HT-29 (cell line): ENCODE measurements at regions not wholly inside any gene's neighbourhood (a gene's known extent, or its start where the extent isn't known, plus 50 kb on each side); places are given as distances from the start of the nearest gene placed in this dataset.
A peak's percentile ranks its signal among the peaks of the same experiment; 100 is the strongest.
"Not testable (repeated sequence)": the region's sequence is repeated elsewhere in the genome, so short reads cannot be mapped to it uniquely, and the experiment has no call there.

Experiments
- DNase-seq: peaks from one replicate; pipeline ENCODE4 v3.0.0-alpha.2; 2015; ENCODE audit warnings: low spot score

DNA sequence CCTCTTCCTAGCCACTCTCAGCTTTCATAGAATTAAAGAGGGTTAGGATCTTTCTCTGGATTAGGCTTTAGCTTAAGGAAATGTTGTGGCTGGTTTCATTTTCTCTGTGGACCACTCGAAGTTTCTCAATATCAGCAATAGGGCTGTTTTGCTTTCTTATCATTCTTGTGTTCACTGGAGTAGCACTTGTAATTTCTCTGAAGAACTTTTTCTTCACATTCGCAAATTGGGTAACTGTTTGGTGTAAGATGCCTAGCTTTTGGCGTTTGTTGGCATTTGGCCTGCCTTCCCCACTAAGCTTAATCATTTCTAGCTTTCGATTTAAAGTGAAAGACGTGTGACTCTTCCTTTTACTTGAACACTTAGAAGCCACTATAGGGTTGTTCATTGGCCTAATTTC, 210.8 kb upstream of the PROX1 start:
- DNase-seq = no peak

DNA sequence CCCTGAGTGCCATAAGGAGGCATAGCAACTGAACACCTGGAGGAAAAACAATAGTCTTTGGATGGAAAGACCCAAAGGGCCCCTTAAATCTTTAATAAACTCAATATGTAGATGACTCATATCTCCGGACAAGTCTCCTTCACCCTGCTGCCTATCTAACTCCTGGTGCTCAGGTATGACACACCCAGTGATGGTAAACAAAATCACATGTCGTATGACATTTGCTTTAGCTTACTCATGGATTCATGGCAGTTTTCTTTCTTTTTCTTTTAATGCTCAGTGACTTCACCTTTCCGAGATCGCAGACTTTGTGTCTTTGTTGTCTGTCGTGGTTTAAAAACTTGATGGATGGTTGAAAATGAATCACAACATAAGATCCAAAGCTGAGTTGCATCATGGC, 208.5 kb upstream of the PROX1 start:
- peak; percentile 59 for DNase-seq

DNA sequence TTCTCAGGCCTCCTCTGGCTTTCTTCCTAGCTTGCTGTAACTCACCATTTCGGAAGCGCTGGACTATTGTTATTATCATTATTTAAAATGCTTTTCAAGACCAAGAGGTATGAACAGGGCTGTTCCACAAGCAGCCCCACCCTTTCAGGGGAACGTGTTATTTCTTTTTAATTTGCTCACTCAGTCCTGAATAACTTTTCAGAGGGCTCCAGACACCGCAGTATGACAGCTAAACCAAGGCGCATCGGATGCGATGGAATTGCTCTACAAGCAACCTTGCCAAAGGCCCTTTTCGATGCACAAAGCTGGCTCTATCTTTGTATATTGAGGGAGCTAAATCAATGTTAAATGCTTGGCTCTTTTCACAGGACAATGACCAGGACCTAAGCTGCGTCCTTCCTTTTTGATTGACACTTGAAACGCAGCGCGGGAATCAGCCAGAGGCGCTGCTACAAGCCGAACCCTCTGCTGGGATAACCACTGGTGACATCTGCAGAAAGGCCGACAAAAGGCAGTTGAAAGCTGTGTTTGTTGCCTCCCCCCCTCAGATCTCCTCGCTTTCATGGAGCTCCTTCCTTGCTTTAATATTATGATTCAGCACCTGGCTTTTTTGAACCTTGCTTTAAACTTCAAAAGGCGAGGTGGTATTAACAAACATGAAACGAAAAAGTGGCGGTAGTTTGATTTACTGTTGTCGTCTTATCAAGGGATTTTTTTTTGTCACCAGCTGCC, 204.7 kb upstream of the PROX1 start:
- DNase-seq = no peak

DNA sequence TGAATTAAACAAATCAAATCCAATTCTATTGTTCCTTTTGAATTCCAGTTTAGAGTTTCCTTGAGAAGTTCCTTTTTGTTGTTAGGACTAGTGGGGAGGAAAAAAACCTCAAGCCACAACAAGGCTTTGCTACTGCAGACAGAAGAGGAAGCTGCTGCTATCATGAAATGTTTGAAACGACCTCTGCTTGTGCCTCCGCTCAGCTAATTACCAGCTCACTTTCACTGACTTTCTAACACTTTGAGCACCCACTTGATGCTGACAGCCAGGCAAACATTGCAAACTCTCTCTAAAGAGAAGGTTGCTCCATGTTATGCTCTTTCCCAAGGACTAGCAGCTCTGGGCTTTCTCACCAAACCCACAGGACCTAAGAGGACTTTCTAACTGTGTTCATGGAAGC, 203.9 kb upstream of the PROX1 start:
- no peak for DNase-seq

DNA sequence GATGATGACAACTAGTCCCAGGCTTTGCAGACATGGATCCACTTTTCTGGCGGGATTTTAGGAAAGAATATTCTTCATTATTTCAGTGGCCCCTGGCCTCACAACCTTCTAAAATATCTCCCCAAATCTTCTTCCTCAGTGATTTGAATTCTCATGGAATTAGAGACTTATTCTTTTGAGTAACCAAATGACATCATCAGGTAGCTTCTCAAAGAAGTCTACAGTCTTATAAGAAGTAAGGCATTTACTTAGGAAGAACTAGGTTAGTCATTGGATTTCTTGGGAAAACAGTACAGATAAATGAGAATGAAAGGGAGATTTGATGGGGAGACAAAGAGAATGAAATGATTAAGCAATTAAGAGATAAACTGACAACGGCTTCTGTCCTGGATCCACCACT, 201.1 kb upstream of the PROX1 start:
- DNase-seq = no peak

DNA sequence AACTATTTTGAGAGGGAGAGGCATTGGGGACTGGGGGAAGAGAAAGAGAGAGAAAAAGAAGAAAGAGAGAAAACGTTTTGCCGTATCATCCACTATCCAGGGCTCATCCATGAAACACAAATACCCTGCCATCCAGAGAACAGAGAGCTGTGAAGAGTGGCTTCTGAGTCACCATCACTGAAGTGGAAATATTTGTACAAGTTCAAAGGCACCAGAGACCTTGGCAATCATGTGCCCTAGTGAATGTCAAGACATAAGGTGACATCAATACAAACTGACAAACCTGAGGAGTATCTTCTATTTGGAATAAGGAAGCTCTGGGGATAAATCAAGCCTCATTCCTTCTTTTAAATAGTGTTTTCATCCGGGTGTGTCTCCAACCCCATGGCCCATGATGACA, 197.2 kb upstream of the PROX1 start:
- no peak for DNase-seq

DNA sequence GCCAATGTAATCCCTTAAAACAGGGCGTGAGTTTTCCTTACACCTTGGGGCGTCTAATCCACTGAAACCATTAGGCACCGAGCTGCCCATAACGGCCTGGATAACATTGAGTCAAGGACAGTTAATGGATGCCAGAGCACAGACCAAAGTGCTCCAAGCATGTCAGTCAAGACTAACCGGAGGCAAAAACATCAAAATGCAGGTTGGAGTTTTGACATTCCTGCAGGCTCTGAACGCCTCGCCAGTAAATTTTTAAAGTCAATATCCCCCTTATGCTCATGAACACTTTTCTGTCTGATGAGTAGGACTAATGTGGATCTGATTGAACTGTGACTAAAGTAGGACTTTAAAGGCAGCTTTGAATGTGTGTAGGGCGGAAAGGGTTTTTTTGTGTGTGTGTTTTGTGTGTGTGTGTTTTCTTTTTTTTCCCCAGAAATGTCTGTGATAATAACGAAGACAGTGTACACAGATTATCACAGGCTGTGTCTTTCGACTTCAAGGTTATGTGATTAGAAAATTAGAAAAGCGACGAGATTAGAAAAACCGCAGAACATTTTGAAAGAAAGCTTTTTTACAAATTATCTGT, 194.2 kb upstream of the PROX1 start:
- DNase-seq = no peak

DNA sequence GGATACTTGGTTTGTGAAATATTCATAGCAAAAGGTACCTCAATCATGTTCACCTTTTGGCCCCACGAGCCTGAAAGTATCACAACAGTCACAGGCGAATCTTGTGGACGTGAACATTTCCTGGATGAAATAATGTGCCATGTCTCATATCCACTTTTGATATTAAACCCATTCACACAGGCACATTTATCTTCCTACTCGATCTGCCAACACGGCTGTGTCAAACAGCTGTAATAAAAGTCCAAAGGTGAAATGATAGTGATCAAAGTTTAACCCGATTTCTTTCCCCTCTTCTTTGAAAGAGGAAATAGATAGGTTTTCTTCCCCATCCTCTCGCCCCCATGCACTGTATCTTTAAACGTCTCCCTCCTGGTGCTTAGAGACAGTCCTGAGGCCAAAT, 191.2 kb upstream of the PROX1 start:
- DNase-seq = no peak

DNA sequence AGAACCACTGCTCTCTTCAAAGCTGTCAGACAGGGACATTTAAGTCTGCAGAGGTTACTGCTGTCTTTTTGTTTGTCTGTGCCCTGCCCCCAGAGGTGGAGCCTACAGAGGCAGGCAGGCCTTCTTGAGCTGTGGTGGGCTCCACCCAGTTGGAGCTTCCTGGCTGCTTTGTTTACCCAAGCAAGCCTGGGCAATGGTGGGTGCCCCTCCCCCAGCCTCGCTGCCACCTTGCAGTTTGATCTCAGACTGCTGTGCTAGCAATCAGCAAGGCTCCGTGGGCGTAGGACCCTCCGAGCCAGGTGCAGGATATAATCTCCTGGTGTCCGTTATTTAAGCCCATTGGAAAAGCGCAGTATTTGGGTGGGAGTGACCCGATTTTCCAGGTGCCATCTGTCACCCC, 179.5 kb upstream of the PROX1 start:
- not testable (repeated sequence) for DNase-seq

DNA sequence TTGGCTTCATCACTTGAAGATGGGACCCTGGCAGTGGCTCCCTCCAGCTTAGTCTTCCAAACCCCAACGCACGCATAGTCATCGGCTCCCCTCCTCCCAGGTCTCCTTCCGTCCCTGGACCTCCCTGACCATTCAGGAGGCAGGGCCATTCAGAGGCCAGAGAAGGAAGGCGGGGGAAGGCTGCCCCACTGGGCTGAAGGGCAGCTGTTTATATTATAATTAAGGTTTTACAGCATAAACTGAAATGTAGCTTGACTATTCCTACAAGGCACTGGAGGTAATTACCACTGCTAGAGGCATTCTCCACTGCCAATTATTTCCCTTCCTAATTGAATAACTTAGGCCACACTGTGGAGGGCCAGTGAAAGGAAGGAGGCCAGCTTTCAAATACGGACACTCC, 170.6 kb upstream of the PROX1 start:
- no peak for DNase-seq

DNA sequence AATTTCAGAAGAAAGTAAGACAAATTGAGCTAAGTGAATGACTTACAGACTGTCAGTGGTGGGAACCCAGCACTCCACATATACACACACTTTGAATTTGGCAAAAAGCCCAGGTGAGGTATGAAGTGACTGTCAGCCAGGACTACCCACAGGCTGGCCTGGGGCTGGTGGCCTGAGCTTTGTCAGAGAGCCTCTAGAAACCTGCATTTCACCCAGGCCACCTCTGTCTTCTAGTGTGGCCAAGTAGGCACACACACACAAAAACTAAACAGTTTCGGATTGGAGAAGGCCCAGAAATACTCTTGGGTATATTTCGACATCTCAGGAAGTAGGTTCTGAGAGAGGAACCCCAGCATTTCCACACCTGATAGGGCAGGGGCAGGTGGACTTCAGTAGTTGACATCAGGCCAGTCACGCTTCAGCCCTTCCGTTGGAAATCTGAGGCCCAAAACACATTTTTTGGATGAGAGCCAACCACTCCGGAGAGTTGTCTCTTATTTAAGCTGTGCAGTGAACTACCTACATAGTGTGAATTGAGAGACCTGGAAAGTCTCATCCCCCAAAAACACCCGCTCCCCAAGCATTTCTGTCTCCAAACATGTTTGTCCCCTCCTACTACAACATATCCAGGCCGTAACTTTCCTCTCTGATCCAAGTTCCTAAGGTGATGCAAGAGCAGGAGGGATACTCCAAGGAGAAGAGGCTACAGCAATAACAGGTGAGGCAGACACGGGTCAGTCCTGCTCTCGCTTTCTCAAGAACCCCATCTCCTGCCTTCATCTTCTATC, 167.2 kb upstream of the PROX1 start:
- peak; percentile 10 for DNase-seq

DNA sequence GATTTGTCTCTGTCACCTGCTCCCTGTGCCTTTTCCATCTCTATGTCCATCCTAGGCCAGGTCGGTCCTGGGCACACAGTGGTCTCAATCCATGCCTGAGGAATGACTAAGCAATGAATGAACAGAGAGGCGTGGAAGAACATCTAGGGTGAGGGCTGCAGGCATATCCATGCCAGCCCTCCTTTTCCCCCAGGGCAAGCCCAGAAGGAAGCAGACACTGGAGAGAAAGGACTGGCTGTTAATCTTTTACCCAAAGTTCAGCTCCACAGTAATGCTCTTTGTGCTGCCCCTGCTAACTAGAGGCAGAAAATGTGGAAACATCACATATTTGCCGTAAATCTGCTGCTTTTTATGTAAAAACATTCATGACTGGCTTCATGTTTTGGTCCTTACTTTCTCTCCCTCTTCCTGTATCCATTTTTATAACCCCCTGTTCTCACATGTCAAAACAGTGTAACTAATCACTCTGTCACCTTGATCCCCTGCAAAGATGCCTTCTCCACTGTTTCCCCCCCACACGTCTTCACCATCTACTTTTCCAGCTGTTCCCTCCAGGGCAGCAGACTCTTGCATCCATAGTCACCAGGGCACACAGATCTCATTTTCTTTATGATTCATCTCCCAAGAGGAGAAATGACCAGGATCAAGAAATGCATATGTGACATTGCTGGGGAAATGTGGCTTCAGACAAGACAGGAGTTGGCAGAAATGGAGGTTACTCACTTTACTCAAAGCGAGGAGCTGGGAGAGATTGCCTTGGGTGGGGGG, 166.4 kb upstream of the PROX1 start:
- no peak for DNase-seq

DNA sequence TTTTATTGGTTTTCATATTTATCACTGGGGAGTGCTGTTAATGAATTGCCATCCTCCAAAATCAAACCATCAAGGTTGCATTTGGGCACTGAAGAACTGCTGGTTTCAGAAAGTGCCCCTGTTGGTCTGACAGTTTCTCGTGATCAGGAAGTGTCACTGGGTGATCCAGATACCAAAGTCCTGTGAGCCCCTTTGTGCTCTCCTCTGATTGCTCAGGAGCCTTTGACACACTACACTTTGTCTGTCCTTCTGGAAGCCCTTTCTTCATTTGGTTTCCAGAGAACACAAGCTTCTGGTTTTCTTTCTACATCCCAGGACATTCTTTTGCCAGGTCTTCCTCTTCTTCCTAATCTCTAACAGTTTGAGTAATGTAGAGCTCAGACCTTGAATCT, 165.8 kb upstream of the PROX1 start:
- no peak for DNase-seq

DNA sequence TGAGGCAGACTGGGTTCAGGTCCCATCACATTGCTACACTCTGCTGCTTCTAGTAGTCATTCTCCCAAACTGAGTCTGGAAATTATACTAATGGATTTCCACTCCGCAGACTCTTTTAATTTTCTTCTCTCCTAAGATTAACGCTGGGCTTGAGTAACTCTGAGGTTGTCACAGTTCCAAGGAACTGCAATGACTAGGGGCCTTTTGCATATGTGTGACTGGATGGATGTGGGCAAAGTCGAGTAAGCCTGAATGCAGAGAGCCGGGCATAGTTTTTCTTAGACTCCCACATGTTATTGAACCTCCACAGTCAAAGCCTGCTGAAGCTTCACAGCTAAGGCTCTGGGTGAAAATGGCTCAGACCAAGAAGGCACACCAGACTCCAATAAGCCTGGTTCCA, 160.9 kb upstream of the PROX1 start:
- DNase-seq = no peak

DNA sequence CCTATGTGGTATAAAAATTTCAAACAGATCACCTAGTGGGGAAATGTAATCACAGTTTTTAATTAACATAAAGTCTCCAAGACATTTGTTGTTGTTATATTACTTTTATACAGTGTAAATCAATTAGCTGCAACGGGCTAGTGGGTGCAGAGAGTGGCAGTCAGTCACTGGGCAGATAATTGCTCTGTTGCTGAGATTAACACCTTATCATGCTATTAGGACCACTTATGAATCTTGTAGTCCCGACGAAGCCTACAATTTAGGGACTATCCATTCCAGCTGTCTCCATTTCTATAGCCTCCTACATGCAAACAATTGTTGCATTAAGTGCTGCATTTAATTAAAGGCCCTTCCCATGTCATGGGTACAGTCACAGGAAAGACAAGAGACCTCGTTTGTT, 158.9 kb upstream of the PROX1 start:
- DNase-seq = no peak

DNA sequence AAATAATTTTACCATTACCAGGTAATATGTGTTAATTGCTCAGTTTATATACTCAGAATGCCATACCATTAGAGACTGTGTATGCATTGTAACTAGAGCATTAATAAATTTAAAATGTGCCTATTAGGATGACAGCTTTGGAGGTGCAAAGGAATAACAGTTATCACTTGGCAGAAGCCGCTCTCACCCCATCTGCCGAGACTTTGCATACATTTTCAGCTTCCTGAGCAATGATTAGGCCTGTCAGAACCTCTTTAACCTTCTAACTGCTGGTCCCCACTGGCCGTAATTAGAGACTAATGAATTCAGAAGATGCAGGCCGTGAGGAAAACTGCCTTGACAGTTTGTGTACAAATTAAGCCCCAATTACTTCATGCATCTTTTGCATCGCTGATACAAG, 158.0 kb upstream of the PROX1 start:
- no peak for DNase-seq

DNA sequence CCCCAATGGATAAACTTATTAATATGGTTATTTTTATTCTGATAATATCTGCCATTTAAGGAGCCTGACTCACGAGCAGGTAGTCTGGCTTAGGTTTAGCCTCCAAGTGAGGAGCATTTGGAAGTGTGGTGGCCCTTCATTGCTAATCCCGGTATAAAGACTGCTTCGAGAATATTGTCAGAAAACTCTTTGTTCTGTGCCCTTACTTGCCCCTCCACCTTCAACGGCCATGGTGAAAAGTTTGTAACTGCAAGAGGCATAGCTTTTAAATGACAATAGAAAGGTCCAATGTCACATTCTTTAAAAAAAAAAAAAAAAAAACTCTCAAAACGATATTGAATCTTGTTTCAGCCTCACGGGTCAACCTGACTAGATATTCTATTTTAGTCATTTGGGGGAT, 157.4 kb upstream of the PROX1 start:
- no peak for DNase-seq

DNA sequence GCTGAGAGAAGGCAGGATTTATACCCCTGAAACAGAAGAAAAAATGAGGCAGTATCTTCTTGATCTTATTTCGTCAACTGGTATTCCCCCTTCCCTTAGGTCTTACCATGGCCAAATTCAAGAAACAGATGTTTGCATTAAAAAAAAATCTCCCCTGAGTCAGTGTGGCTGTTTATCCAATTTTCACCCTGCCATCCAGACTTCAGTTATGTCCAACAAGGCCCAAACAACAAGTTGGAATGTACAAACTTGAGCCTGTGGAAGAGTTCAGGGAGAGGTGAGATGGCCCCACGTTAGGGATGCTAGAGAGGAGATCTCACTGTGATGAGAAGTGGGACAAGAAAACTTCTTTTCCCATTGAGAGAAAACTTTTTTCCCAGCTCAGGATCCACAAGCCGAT, 147.2 kb upstream of the PROX1 start:
- no peak for DNase-seq

DNA sequence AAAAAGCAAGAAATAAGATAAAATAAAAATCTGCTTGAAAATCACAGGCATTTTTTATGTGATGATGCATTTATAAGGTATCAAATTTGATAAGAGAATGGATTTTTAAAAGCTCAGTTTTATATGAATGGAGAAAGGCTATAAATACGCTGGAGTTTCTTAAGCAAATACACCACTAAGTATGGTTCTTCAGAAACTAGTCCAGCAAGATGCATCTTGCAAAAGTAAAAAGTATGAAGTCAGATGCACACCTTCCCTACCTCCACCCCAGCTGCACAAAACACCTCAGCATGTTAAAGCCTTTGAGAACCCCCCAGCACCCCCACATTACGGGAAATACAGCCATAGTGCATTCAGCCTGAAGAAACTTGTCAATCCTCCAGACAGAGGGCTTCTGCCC, 143.1 kb upstream of the PROX1 start:
- no peak for DNase-seq

DNA sequence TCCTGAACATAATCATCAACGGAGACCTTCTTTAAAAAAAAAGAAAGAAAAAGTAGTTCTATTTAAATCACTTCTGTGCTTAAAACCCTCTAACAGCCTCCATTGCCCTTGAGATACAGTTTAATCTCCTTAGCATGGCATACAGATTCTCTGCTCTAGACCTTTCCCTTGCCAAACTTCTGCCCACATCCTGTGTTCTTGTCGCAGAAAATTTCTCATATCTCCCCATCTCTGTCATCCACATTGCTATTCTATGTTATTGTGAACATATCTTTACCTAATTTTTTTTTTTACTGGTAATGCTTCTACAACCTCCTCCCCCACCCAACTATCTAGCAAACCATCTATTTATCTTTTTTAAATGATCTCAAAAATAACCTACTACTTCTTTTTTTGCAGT, 135.7 kb upstream of the PROX1 start:
- DNase-seq = no peak

DNA sequence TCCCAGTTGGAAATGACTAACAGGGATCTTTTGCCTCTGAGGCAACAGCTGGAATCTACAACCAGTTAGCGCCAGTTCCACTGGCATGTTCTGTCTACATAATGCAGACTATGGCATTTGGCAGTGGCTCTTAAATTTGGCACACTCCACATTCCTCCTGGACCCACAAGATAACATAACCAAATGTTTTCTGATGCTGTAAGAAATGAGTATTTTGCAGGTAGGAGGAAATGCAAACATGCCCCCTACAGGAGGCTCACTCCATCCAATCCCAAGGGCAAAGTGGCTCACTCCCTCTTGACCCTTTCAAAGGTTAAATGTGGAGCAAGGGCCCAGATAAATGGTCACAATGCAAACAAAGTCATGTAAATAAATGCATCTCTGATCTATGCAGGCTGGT, 129.2 kb upstream of the PROX1 start:
- no peak for DNase-seq

DNA sequence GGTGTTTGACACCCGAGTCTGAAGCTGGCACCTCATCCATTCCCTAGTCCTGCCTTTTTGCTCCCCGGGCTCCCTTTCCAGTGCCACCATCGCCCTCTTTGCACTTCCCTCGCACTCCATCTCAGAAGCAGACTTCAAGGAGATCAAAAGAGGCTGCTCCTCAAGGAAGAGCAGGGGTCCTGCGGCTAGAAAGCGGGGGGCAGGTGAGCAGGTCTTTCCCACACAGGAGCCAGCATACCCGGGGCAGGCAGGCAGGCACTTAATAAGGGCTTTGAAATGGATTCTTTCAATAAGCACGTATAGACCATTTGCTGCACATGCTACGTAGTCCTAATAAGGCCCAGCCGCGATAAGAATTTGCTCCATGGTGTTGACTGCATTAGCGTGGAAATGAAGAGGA, 125.9 kb upstream of the PROX1 start:
- no peak for DNase-seq
